Transverse colon (tissue), 4 donors: ENCODE measurements at regions not wholly inside any gene's neighbourhood (a gene's known extent, or its start where the extent isn't known, plus 50 kb on each side); places are given as distances from the start of the nearest gene placed in this dataset.

Experiments used
- CTCF ChIP-seq, 5 experiments: fragments of 200-600 bp in 3 of 5; fragments of 450-650 bp in 2 of 5; sonication (generic) in 3 of 5; IDR thresholded peaks; 1 replicate in 2 of 5; 2 replicates in 3 of 5; pipeline ENCODE4 v1.5.1; 2016 to 2017; ENCODE audit warnings: antibody characterized with exemption in 5 of 5, inconsistent platforms in 3 of 5, mild to moderate bottlenecking in 2 of 5, moderate library complexity in 1 of 5
- EP300 ChIP-seq: sonication (generic); formaldehyde crosslinking; IDR thresholded peaks from one replicate; pipeline ENCODE4 v1.6.1; 2017; ENCODE audit warnings: antibody characterized with exemption, low read depth
- POLR2A ChIP-seq: fragments of 450-650 bp; IDR thresholded peaks from one replicate; pipeline ENCODE4 v1.6.1; 2016; ENCODE audit warnings: antibody characterized with exemption, mild to moderate bottlenecking, moderate library complexity
- POLR2AphosphoS5 ChIP-seq, 3 donors: sonication (generic); formaldehyde crosslinking; IDR thresholded peaks; one replicate each; pipeline ENCODE4 v1.6.1; 2016; ENCODE audit warnings: antibody characterized with exemption in 3 of 3

- TF ChIP-seq CTCF (IDR thresholded peaks at IDR 0.05) (no peak), EP300 (no peak), POLR2A (no peak), POLR2AphosphoS5 (IDR thresholded peaks at IDR 0.05) (no peak)
These were observed 294.4 kb upstream of the TPM1 start for GRCh38 chr15:62748196-62748595.
